HFF-Myc (cell line): ENCODE measurements at regions not wholly inside any gene's neighbourhood (a gene's known extent, or its start where the extent isn't known, plus 50 kb on each side); places are given as distances from the start of the nearest gene placed in this dataset.

ENCODE experiments used
- DNase-seq: peaks from one replicate; pipeline ENCODE4 v3.0.0-alpha.2; 2011; ENCODE audit warnings: low read depth; ENCODE audit errors: extremely low read depth
- H3K4me3 ChIP-seq: replicated peaks from 2 replicates; pipeline ENCODE4 v1.5.1; 2011; ENCODE audit warnings: low read depth, mild to moderate bottlenecking, control low read depth, low read length
- CTCF ChIP-seq: IDR thresholded peaks from 2 replicates; pipeline ENCODE4 v1.5.1; 2012; ENCODE audit warnings: mild to moderate bottlenecking, low read depth, low read length, control low read depth; ENCODE audit errors: missing control alignments

- no peak for TF ChIP-seq CTCF
- H3K4me3 ChIP-seq: no peak overlapping the region
- no peak for DNase-seq
These were observed 119.8 kb upstream of the ANO1 start for GRCh38 chr11:69958308-69958707.

GRCh38 chr11:69959461-69959860, 118.7 kb upstream of the ANO1 start:
- no peak for DNase-seq
- H3K4me3 ChIP-seq: no peak overlapping the region
- no peak for TF ChIP-seq CTCF

GRCh38 chr11:69961738-69962137, 116.4 kb upstream of the ANO1 start:
- no peak for DNase-seq
- no peak overlapping the region for H3K4me3 ChIP-seq
- TF ChIP-seq CTCF: no peak

- no peak overlapping the region for H3K4me3 ChIP-seq
- TF ChIP-seq CTCF: no peak
- no peak for DNase-seq
These were observed 116.0 kb upstream of the ANO1 start for GRCh38 chr11:69962152-69962551.

DNA sequence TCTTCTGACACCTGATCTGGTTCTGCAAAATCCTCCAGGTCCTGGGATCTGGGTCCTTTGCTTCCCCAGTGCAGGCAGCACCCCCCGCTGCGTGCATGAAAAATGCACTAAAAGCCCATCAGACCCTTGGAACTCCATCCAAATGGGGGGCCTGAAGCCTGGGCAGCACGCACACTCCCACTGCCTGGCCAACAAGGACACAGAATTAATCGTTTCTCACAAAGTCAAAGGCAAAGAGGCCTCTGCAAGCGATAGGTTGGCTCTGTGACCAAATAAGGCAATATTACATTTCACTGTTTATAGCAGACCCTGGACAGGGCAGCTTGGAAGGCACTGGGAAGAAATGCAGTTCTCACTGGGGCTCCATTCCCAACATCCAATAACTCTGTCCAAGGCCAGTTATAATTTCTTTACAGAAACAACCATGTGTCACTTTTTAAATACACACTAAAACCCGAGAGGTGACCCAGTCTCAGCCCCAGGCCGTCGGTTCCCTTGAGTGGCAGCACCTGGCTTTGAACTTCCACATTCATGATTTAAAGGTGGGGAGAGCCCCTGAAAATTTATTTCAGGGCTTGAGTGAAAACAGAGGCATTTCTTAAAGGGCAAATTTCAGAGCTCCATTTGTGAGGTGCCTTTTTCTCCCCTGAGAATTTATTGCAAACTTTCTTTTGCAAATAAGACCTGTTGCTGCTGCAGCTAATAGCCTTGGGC, 114.4 kb upstream of the ANO1 start:
- DNase-seq: no peak
- no peak for TF ChIP-seq CTCF
- H3K4me3 ChIP-seq: no peak overlapping the region

GRCh38 chr11:69964247-69964643, 113.9 kb upstream of the ANO1 start:
- no peak overlapping the region for H3K4me3 ChIP-seq
- no peak for TF ChIP-seq CTCF
- DNase-seq: no peak
